ENCODE measurements at regions not wholly inside any gene's neighbourhood (a gene's known extent, or its start where the extent isn't known, plus 50 kb on each side); places are given as distances from the start of the nearest gene placed in this dataset.

GRCh38 chr12:92290350-92290695 is 144.7 kb upstream of the BTG1 start:
- H3K36me3 ChIP-seq (ENCODE audit: control insufficient read depth in 3 of 3, insufficient read depth in 3 of 3, low read length in 3 of 3): no peaks in the 10 kb centered on the region
- no peaks in the 10 kb centered on the region for H3K9me3 ChIP-seq (ENCODE audit: control insufficient read depth in 3 of 3, low read length in 3 of 3)
- H3K4me3 ChIP-seq (ENCODE audit: low read length in 3 of 3): no peak overlapping the region
- H3K27ac ChIP-seq (ENCODE audit: low read depth, low read length): no peak overlapping the region
- H3K9ac ChIP-seq (ENCODE audit: low read depth in 1 of 3, low read length in 3 of 3): no peak overlapping the region
- no peaks in the 10 kb centered on the region for H3K4me1 ChIP-seq (ENCODE audit: control insufficient read depth in 3 of 3, insufficient read depth in 3 of 3, low read length in 3 of 3)
- H3K27me3 ChIP-seq (ENCODE audit: control insufficient read depth in 3 of 3, insufficient read depth in 3 of 3, low read length in 3 of 3): no peaks in the 10 kb centered on the region

- no peak overlapping the region for H3K9ac ChIP-seq (ENCODE audit: low read depth in 1 of 3, low read length in 3 of 3)
- H3K9me3 ChIP-seq (ENCODE audit: control insufficient read depth in 3 of 3, low read length in 3 of 3): no peaks in the 10 kb centered on the region
- no peaks in the 10 kb centered on the region for H3K36me3 ChIP-seq (ENCODE audit: control insufficient read depth in 3 of 3, insufficient read depth in 3 of 3, low read length in 3 of 3)
- H3K27ac ChIP-seq (ENCODE audit: low read depth, low read length): no peak overlapping the region
- no peak overlapping the region for H3K4me3 ChIP-seq (ENCODE audit: low read length in 3 of 3)
- no peaks in the 10 kb centered on the region for H3K4me1 ChIP-seq (ENCODE audit: control insufficient read depth in 3 of 3, insufficient read depth in 3 of 3, low read length in 3 of 3)
- no peaks in the 10 kb centered on the region for H3K27me3 ChIP-seq (ENCODE audit: control insufficient read depth in 3 of 3, insufficient read depth in 3 of 3, low read length in 3 of 3)
Measured at GRCh38 chr12:92289629-92290349, 144.1 kb upstream of the BTG1 start.

GRCh38 chr12:92288561-92288960 is 142.9 kb upstream of the BTG1 start:
- H3K27me3 ChIP-seq (ENCODE audit: control insufficient read depth in 3 of 3, insufficient read depth in 3 of 3, low read length in 3 of 3): no peaks in the 10 kb centered on the region
- no peaks in the 10 kb centered on the region for H3K36me3 ChIP-seq (ENCODE audit: control insufficient read depth in 3 of 3, insufficient read depth in 3 of 3, low read length in 3 of 3)
- no peak overlapping the region for H3K4me3 ChIP-seq (ENCODE audit: low read length in 3 of 3)
- no peaks in the 10 kb centered on the region for H3K9me3 ChIP-seq (ENCODE audit: control insufficient read depth in 3 of 3, low read length in 3 of 3)
- H3K4me1 ChIP-seq (ENCODE audit: control insufficient read depth in 3 of 3, insufficient read depth in 3 of 3, low read length in 3 of 3): no peaks in the 10 kb centered on the region
- no peak overlapping the region for H3K9ac ChIP-seq (ENCODE audit: low read depth in 1 of 3, low read length in 3 of 3)
- H3K27ac ChIP-seq (ENCODE audit: low read depth, low read length): no peak overlapping the region

- Histone ChIP-seq H3K4me1 (ENCODE audit: control insufficient read depth in 3 of 3, insufficient read depth in 3 of 3, low read length in 3 of 3) (peaks cover 0 to 4% (median 0%) of the 10 kb centered on the region in 3 donors), H3K4me3 (ENCODE audit: low read length in 3 of 3) (no peak overlapping the region), H3K27me3 (ENCODE audit: control insufficient read depth in 3 of 3, insufficient read depth in 3 of 3, low read length in 3 of 3) (no peaks in the 10 kb centered on the region), H3K9ac (ENCODE audit: low read depth in 1 of 3, low read length in 3 of 3) (no peak overlapping the region), H3K36me3 (ENCODE audit: control insufficient read depth in 3 of 3, insufficient read depth in 3 of 3, low read length in 3 of 3) (no peaks in the 10 kb centered on the region), H3K27ac (ENCODE audit: low read depth, low read length) (peak overlapping the region; percentile 34), H3K9me3 (ENCODE audit: control insufficient read depth in 3 of 3, low read length in 3 of 3) (no peaks in the 10 kb centered on the region)
Measured at GRCh38 chr12:92278378-92278828, 132.8 kb upstream of the BTG1 start.

- Histone ChIP-seq H3K4me3 (ENCODE audit: low read length in 3 of 3) (no peak overlapping the region), H3K9me3 (ENCODE audit: control insufficient read depth in 3 of 3, low read length in 3 of 3) (no peaks in the 10 kb centered on the region), H3K9ac (ENCODE audit: low read depth in 1 of 3, low read length in 3 of 3) (no peak overlapping the region), H3K27me3 (ENCODE audit: control insufficient read depth in 3 of 3, insufficient read depth in 3 of 3, low read length in 3 of 3) (no peaks in the 10 kb centered on the region), H3K27ac (ENCODE audit: low read depth, low read length) (peak overlapping the region; percentile 12), H3K4me1 (ENCODE audit: control insufficient read depth in 3 of 3, insufficient read depth in 3 of 3, low read length in 3 of 3) (peaks cover 0 to 4% (median 0%) of the 10 kb centered on the region in 3 donors), H3K36me3 (ENCODE audit: control insufficient read depth in 3 of 3, insufficient read depth in 3 of 3, low read length in 3 of 3) (no peaks in the 10 kb centered on the region)
Measured at GRCh38 chr12:92277795-92278194, 132.1 kb upstream of the BTG1 start.

- Histone ChIP-seq H3K36me3 (ENCODE audit: control insufficient read depth in 3 of 3, insufficient read depth in 3 of 3, low read length in 3 of 3) (no peaks in the 10 kb centered on the region), H3K9me3 (ENCODE audit: control insufficient read depth in 3 of 3, low read length in 3 of 3) (no peaks in the 10 kb centered on the region), H3K27me3 (ENCODE audit: control insufficient read depth in 3 of 3, insufficient read depth in 3 of 3, low read length in 3 of 3) (no peaks in the 10 kb centered on the region), H3K4me3 (ENCODE audit: low read length in 3 of 3) (no peak overlapping the region), H3K9ac (ENCODE audit: low read depth in 1 of 3, low read length in 3 of 3) (no peak overlapping the region), H3K27ac (ENCODE audit: low read depth, low read length) (no peak overlapping the region), H3K4me1 (ENCODE audit: control insufficient read depth in 3 of 3, insufficient read depth in 3 of 3, low read length in 3 of 3) (peaks cover 0 to 4% (median 0%) of the 10 kb centered on the region in 3 donors)
Measured at GRCh38 chr12:92276276-92276675, 130.6 kb upstream of the BTG1 start.

- Histone ChIP-seq H3K36me3 (ENCODE audit: control insufficient read depth in 3 of 3, insufficient read depth in 3 of 3, low read length in 3 of 3) (no peaks in the 10 kb centered on the region), H3K27me3 (ENCODE audit: control insufficient read depth in 3 of 3, insufficient read depth in 3 of 3, low read length in 3 of 3) (no peaks in the 10 kb centered on the region), H3K9me3 (ENCODE audit: control insufficient read depth in 3 of 3, low read length in 3 of 3) (no peaks in the 10 kb centered on the region), H3K4me3 (ENCODE audit: low read length in 3 of 3) (no peak overlapping the region), H3K4me1 (ENCODE audit: control insufficient read depth in 3 of 3, insufficient read depth in 3 of 3, low read length in 3 of 3) (peaks cover 0 to 4% (median 0%) of the 10 kb centered on the region in 3 donors), H3K9ac (ENCODE audit: low read depth in 1 of 3, low read length in 3 of 3) (no peak overlapping the region), H3K27ac (ENCODE audit: low read depth, low read length) (no peak overlapping the region)
Measured at GRCh38 chr12:92275443-92276154, 130.0 kb upstream of the BTG1 start.

GRCh38 chr12:92273076-92273475 is 127.4 kb upstream of the BTG1 start:
- Histone ChIP-seq H3K9me3 (ENCODE audit: control insufficient read depth in 3 of 3, low read length in 3 of 3) (no peaks in the 10 kb centered on the region), H3K9ac (ENCODE audit: low read depth in 1 of 3, low read length in 3 of 3) (no peak overlapping the region), H3K27ac (ENCODE audit: low read depth, low read length) (no peak overlapping the region), H3K27me3 (ENCODE audit: control insufficient read depth in 3 of 3, insufficient read depth in 3 of 3, low read length in 3 of 3) (no peaks in the 10 kb centered on the region), H3K4me1 (ENCODE audit: control insufficient read depth in 3 of 3, insufficient read depth in 3 of 3, low read length in 3 of 3) (no peaks in the 10 kb centered on the region), H3K4me3 (ENCODE audit: low read length in 3 of 3) (no peak overlapping the region), H3K36me3 (ENCODE audit: control insufficient read depth in 3 of 3, insufficient read depth in 3 of 3, low read length in 3 of 3) (no peaks in the 10 kb centered on the region)

- Histone ChIP-seq H3K27ac (ENCODE audit: low read depth, low read length) (no peak overlapping the region), H3K4me1 (ENCODE audit: control insufficient read depth in 3 of 3, insufficient read depth in 3 of 3, low read length in 3 of 3) (no peaks in the 10 kb centered on the region), H3K9ac (ENCODE audit: low read depth in 1 of 3, low read length in 3 of 3) (no peak overlapping the region), H3K4me3 (ENCODE audit: low read length in 3 of 3) (no peak overlapping the region), H3K9me3 (ENCODE audit: control insufficient read depth in 3 of 3, low read length in 3 of 3) (no peaks in the 10 kb centered on the region), H3K36me3 (ENCODE audit: control insufficient read depth in 3 of 3, insufficient read depth in 3 of 3, low read length in 3 of 3) (no peaks in the 10 kb centered on the region), H3K27me3 (ENCODE audit: control insufficient read depth in 3 of 3, insufficient read depth in 3 of 3, low read length in 3 of 3) (no peaks in the 10 kb centered on the region)
Measured at GRCh38 chr12:92272061-92272964, 126.7 kb upstream of the BTG1 start.

- Histone ChIP-seq H3K4me3 (ENCODE audit: low read length in 3 of 3) (no peak overlapping the region), H3K36me3 (ENCODE audit: control insufficient read depth in 3 of 3, insufficient read depth in 3 of 3, low read length in 3 of 3) (no peaks in the 10 kb centered on the region), H3K27me3 (ENCODE audit: control insufficient read depth in 3 of 3, insufficient read depth in 3 of 3, low read length in 3 of 3) (no peaks in the 10 kb centered on the region), H3K9ac (ENCODE audit: low read depth in 1 of 3, low read length in 3 of 3) (no peak overlapping the region), H3K27ac (ENCODE audit: low read depth, low read length) (no peak overlapping the region), H3K4me1 (ENCODE audit: control insufficient read depth in 3 of 3, insufficient read depth in 3 of 3, low read length in 3 of 3) (no peaks in the 10 kb centered on the region), H3K9me3 (ENCODE audit: control insufficient read depth in 3 of 3, low read length in 3 of 3) (no peaks in the 10 kb centered on the region)
Measured at GRCh38 chr12:92271341-92271740, 125.7 kb upstream of the BTG1 start.
